ENCODE measurements at regions not wholly inside any gene's neighbourhood (a gene's known extent, or its start where the extent isn't known, plus 50 kb on each side); places are given as distances from the start of the nearest gene placed in this dataset.

DNA sequence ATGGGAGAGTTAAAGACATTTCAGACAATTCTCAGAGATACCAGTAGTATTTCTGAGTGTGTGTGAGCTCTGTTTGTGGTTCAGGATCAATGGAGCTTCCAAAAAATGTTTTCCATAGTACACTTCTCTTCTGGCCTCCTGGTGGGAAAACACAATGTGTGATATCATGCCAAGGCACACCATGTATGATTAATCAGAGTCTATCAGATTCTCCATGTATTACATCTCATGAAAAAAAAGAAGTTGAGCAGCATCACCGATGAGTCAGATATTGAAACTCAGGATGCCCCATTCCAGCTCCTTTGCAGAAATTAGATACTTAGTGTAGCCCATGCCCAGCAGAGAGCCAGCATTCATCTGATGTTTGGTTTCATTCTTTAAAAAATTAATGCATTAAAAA is 620.3 kb upstream of the POU3F3 start:
- TF ChIP-seq EZH2 (IDR thresholded peaks at IDR 0.05) (no peak), POLR2AphosphoS5 (IDR thresholded peaks at IDR 0.05; ENCODE audit: borderline replicate concordance, low read depth, low read length) (no peak), FOXP2 (optimal IDR thresholded peaks at IDR 0.05; ENCODE audit: control extremely low read depth, extremely low read length, insufficient read depth) (no peak)

Measured in SK-N-MC (cell line).